Germinal center (tissue), 1 donor: ENCODE measurements at regions not wholly inside any gene's neighbourhood (a gene's known extent, or its start where the extent isn't known, plus 50 kb on each side); places are given as distances from the start of the nearest gene placed in this dataset.
"Not testable (repeated sequence)": the region's sequence is repeated elsewhere in the genome, so short reads cannot be mapped to it uniquely, and the experiment has no call there.

Experiments
- DNase-seq: peaks from one replicate; pipeline ENCODE4 v3.0.0; 2012; ENCODE audit warnings: mixed read lengths, low spot score

- DNase-seq, result no peak
Observed at GRCh38 chr12:105524961-105525360, 194.5 kb downstream of the C12orf75 start.

GRCh38 chr12:105534068-105534467 is 203.6 kb downstream of the C12orf75 start:
- DNase-seq, result no peak

GRCh38 chr12:105535033-105535432 is 204.5 kb downstream of the C12orf75 start:
- not testable (repeated sequence) for DNase-seq

GRCh38 chr12:105538880-105539279 is 208.4 kb downstream of the C12orf75 start:
- DNase-seq, result no peak

- no peak for DNase-seq
Observed at GRCh38 chr12:105539735-105540134, 209.2 kb downstream of the C12orf75 start.

- DNase-seq, result no peak
Observed at GRCh38 chr12:105547786-105548185, 217.3 kb downstream of the C12orf75 start.

GRCh38 chr12:105548626-105549025 is 218.1 kb downstream of the C12orf75 start:
- no peak for DNase-seq

GRCh38 chr12:105552056-105552455 is 221.6 kb downstream of the C12orf75 start:
- no peak for DNase-seq

- no peak for DNase-seq
Observed at GRCh38 chr12:105554223-105554678, 223.8 kb downstream of the C12orf75 start.

GRCh38 chr12:105554856-105555255 is 224.4 kb downstream of the C12orf75 start:
- no peak for DNase-seq

GRCh38 chr12:105555556-105556295 is 225.2 kb downstream of the C12orf75 start:
- DNase-seq, result no peak

GRCh38 chr12:105559310-105559709 is 228.8 kb downstream of the C12orf75 start:
- no peak for DNase-seq

- DNase-seq, result no peak
Observed at GRCh38 chr12:105561546-105562198, 231.2 kb downstream of the C12orf75 start.

- DNase-seq, result no peak
Observed at GRCh38 chr12:105562199-105562971, 231.9 kb downstream of the C12orf75 start.

GRCh38 chr12:105567061-105567460 is 236.6 kb downstream of the C12orf75 start:
- no peak for DNase-seq

- no peak for DNase-seq
Observed at GRCh38 chr12:105569886-105570285, 239.4 kb downstream of the C12orf75 start.

- no peak for DNase-seq
Observed at GRCh38 chr12:105570944-105571343, 240.5 kb downstream of the C12orf75 start.

GRCh38 chr12:105573574-105573973 is 243.1 kb downstream of the C12orf75 start:
- DNase-seq, result no peak

- no peak for DNase-seq
Observed at GRCh38 chr12:105574056-105574715, 243.7 kb downstream of the C12orf75 start.

GRCh38 chr12:105575235-105575634 is 244.7 kb downstream of the C12orf75 start:
- no peak for DNase-seq

- DNase-seq, result no peak
Observed at GRCh38 chr12:105576261-105576660, 245.8 kb downstream of the C12orf75 start.

GRCh38 chr12:105580821-105581352 is 250.4 kb downstream of the C12orf75 start:
- no peak for DNase-seq
